ENCODE measurements at regions not wholly inside any gene's neighbourhood (a gene's known extent, or its start where the extent isn't known, plus 50 kb on each side); places are given as distances from the start of the nearest gene placed in this dataset.

DNA sequence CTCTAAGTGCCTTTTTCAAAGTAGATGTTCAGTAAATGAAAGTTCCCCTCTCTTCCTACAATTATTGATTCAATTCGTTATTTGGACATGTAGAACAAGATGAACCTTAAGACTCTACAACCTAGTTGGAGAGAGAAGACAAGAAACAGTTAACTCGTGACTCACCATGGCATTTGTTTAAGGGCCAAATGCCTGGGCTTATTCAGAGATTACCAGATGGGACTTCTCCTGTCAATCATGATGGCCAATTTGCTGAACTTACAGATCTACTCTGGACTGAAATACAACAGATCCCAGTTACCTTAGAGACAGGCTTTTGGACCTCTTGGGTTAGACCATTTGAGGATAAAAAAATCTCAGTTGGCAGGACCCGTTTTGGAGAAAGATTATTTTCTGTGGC lies 93.5 kb downstream of the C1orf94 start:
- TF ChIP-seq SMC3 (IDR thresholded peaks at IDR 0.05) (no peak), JUNB (IDR thresholded peaks at IDR 0.05) (no peak), RNF2 (IDR thresholded peaks at IDR 0.05; ENCODE audit: borderline replicate concordance, low read depth) (no peak), POLR2A (IDR thresholded peaks at IDR 0.05; ENCODE audit: low read length) (no peak), ZFP36 (IDR thresholded peaks at IDR 0.05; ENCODE audit: borderline replicate concordance, partially characterized antibody) (no peak), CBX2 (IDR thresholded peaks at IDR 0.05; ENCODE audit: borderline replicate concordance, low read depth) (no peak), EP300 (IDR thresholded peaks at IDR 0.05) (no peak), HOXB13 (CRISPR knock-in tag; IDR thresholded peaks at IDR 0.05; ENCODE audit: low read depth) (no peak), PHF8 (IDR thresholded peaks at IDR 0.05; ENCODE audit: borderline replicate concordance, low read depth) (no peak), EHMT2 (IDR thresholded peaks at IDR 0.05; ENCODE audit: low read depth) (no peak)
- TF ChIP-seq, protein P1, sequence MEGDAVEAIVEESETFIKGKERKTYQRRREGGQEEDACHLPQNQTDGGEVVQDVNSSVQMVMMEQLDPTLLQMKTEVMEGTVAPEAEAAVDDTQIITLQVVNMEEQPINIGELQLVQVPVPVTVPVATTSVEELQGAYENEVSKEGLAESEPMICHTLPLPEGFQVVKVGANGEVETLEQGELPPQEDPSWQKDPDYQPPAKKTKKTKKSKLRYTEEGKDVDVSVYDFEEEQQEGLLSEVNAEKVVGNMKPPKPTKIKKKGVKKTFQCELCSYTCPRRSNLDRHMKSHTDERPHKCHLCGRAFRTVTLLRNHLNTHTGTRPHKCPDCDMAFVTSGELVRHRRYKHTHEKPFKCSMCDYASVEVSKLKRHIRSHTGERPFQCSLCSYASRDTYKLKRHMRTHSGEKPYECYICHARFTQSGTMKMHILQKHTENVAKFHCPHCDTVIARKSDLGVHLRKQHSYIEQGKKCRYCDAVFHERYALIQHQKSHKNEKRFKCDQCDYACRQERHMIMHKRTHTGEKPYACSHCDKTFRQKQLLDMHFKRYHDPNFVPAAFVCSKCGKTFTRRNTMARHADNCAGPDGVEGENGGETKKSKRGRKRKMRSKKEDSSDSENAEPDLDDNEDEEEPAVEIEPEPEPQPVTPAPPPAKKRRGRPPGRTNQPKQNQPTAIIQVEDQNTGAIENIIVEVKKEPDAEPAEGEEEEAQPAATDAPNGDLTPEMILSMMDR (IDR thresholded peaks at IDR 0.05) = no peak
- TF ChIP-seq, protein P2, sequence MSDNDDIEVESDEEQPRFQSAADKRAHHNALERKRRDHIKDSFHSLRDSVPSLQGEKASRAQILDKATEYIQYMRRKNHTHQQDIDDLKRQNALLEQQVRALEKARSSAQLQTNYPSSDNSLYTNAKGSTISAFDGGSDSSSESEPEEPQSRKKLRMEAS (IDR thresholded peaks at IDR 0.05) = no peak
